ENCODE measurements at regions not wholly inside any gene's neighbourhood (a gene's known extent, or its start where the extent isn't known, plus 50 kb on each side); places are given as distances from the start of the nearest gene placed in this dataset.
"Not testable (repeated sequence)": the region's sequence is repeated elsewhere in the genome, so short reads cannot be mapped to it uniquely, and the experiment has no call there.

DNA sequence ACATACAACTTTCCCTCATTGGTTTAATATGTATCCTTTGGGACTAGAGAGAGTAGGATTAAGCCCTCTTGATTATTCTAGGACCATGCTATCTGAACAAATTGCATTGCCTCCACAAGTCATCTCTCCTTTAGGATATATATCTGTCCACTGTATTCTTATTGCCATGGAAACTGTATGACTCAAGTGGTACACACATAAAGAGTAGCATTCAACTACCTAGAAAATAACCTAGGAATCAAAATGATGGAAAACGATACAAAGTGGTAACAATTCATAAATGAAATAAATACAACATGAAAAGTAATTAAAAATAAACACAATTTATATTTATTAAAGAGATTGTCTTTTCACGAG, 212.1 kb upstream of the P2RY1 start:
- DNase-seq = no peak

DNA sequence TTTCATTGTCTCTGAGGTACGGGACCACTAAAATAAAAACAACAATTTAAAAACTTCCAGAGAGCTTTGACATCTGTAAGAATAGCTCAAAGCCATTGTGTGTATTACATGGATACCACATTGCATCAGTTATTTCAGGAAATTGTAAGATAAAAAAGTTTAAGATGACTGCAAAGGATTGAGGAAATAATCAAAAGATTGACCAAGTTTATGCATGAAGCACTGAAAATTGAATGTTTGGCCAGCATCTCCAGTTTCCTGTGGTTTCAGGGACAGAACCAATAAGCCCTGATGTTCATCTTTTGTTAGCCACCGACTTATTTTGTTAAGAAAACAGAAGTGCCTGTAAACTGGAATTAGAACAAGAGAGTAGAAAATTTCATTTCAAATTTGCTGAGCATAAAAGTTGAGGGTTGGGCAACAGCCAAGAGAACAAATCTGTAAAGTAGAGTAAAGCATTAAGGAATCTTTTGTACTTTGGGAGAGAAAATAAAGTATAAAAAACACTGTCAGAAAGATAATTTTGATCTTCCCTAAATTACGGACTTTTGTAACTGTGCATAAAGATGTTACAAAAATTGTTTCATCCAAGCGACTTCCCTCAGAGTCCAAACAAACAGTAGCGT, 211.5 kb upstream of the P2RY1 start:
- DNase-seq = no peak

DNA sequence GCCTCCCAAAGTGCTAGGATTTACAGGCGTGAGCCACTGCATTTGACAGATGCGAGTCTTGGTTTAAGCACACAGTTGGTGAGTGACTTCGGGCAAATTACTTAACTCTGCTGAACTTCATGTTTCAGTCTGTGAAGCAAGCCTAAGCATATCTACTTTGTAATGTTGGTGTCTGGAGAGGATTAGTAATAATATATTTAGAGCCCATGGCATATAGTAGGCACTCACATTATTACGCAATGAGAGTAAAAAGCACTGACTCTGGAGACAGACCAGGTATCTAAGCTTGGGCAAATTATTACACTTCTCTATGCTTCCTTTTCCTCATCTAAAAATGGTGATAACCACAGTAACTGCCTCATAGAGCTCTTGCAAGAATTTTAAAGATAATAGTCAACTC, 208.7 kb upstream of the P2RY1 start:
- no peak for DNase-seq

DNA sequence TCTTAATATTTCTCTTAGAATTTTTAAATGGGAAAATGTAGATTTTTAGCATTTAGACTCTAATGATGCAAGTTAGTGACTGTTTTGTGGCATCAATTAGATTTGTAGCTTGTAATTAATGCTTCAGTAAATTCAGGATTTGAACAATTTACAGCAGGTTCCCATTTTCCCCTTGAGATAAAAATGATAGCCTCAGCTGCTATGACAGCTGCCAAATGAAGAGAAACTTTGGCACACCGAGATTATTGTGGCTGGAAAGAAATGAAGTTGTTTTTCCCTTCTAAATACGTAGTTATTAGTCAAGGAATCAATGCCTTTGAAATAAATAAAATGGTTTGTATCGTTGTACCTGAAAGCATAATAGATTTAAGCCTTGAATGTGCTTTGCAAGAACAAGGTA, 206.4 kb upstream of the P2RY1 start:
- DNase-seq = no peak

DNA sequence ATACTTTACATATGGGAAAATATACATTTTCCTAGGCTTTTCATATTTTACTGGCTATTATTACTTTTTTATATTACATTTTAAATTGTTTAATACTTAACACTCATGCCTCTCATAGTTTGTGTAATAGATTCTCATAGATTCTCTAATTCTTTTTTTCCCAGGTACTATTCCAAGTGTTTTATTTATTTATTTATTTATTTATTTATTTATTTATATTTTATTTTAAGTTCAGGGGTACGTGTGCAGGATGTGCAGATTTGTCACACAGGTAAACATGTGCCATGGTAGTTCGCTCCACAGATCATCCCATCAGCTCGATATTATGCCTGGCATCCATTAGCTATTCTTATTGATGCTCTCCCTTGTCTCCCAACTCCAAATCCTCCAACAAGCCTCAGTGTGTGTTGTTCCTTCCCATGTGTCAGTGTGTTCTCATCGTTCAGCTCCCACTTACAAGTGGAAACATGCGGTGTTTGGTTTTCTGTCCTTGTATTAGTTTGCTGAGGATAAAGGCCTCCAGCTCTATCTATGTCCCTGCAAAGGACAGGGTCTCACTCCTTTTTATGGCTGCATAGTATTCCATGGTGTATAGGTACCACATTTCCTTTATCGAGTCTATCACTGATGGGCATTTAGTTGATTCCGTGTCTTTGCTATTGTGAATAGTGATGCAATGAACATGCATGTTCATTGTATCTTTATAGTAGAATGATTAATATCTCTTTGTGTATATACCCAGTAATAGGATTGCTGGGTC, 205.4 kb upstream of the P2RY1 start:
- no peak for DNase-seq

DNA sequence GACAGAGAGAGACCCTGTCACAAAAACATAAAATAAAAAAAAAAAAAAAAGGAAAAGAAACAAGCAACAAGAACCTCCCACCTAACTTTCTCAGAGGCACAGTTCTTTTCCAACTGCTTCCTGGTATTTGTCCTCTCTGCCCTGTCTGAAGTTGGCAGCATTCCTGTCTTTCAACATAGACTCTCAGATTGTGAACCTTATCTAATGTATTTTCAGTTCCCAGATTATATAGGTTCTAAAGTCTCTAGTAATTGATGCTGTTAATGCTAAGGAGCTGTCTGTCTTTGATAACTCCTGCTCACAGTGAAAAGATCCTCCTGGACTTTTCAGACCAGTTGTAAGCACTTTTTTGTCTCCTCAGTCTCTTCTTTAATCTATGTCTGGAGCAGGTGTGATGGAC, 199.5 kb upstream of the P2RY1 start:
- DNase-seq = no peak

DNA sequence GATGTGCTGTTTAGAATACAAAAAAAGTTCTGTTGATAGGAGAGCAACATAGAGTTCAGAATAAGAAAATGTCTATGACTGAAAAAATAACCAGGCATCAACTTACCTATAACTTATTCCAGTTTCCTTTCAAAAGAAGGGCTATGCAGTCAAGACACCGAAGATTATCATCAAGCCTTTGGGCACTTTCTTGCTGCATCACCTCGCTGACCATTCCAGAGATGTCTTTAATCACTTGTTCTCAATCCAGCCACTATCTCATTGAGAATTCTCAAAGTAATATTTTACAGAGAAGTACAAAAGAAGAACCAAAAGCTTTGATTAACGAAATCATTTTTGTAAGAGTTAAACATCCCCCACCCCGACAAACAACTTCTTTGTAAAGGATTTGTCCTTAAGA, 198.3 kb upstream of the P2RY1 start:
- DNase-seq = no peak

DNA sequence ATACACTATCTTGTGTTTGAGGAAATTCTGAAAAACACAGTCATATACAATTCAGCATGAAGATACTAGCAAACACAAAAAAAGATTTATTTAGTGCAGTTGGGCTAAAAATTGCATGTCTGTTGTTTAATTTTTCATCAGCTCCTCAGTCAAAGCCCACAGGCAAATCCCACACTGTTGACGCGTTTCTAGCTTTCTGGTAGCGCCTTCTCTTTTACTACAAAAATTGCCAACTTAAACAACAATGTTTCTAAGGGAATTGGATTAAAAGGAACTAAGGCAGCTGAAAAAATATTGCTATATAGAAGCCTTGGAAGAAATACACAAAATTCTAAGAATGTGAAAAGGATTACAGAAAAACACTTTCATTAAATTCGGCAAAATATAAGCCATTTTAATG, 196.7 kb upstream of the P2RY1 start:
- no peak for DNase-seq

DNA sequence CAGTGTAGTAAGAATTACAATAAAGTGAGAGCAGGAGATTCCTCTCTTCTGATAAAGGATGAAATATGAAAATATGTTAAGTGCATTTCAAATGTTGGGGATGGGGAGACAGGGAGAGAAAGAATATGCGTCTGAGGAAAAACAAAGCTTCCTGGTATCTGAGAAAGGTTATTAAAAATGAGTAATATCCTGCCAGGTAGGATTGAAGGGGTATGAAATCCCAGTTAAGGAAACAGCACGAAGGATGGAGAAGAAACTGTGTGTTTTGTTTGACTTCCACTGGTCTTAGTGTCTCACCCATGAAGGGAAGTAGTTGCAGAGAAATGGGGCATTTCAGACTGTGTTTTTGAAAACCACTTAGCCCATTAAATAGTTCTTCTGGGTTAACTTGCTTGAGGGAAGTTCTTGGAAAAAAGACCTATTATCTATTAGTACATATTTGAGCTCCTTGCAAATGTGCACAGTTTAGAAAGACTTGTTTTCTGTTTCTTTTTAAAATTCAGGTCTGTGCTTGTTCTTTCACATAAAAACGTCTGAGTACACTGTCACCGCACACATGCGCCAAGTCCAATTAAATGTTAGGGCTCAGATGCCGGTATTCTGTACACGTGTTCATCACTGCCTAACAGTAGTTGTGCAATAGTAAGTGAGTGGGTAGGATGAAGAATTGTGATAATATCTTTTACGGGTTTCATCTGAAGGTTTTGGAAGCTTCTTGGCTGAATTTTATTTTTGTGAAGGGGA, 196.1 kb upstream of the P2RY1 start:
- no peak for DNase-seq

DNA sequence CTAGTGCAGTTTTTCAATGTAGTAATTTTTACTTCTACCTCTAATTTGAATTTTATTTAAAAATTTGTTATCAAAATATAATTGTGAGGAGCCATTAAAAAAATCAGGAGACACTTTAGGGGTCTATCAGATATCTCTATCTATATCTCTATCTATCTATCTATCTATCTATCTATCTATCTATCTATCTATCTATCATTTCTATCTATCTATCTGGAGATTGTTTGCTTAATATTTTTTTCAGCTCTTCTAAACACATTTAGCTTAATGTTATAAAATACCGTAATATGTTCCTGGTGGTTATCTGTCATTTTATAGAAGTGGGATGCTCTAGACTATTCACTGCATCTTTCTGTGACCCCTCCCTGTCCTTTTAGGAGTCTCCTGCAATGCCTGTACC, 193.7 kb upstream of the P2RY1 start:
- no peak for DNase-seq

DNA sequence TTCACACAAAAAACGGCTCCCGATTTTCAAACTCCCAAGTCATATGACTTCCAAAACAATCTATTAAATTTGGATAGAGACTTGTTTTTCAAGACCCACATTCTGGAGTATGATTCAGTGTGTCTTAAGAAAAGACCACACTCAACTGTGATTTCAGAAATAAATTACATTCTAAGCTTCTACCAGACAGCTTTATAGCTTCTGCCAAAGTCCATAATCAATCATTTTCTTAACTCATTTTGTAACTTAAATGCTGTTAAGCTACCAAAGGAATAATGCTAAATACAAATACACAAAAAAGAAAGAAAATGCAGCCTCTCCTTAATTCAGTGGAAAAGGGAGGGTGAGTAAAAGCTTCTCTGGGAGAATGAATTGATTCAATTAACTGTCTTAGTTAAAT, 192.3 kb upstream of the P2RY1 start:
- no peak for DNase-seq

DNA sequence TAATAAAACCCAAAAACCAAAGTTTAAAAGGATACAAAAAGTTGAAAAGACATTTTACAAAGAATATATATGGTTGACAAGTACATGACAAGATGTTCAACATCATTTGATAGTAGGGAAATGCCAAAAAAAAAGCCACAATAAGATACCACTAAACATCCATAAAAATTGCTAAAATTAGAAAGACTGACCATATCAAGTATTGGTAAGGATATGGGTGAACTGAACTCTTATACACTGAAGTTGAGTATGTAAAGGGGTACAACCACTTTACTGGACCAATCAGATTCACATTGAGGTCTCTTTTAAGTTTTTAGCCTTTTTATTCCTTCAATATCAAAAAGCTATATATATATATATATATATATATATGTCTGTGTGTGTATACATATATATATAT, 190.5 kb upstream of the P2RY1 start:
- DNase-seq = no peak

DNA sequence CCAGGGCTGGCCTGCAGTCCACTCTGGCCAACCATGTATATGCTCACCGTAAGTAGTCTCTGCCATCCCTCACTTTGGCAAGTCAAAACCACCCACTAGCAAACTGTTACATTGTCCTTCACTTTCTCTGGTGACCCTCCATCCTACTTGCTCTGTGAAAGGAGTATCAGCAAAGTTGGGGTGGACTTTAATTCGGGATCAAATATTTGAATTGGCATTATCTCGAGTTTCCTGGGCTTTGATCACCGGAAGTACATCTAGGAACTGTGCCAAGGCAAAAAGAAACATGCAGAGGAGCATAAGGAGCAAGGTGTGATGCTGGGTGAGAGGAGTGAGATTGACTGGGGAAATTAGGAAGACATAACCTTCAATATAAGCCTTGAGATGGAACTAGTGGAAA, 188.9 kb upstream of the P2RY1 start:
- no peak for DNase-seq

DNA sequence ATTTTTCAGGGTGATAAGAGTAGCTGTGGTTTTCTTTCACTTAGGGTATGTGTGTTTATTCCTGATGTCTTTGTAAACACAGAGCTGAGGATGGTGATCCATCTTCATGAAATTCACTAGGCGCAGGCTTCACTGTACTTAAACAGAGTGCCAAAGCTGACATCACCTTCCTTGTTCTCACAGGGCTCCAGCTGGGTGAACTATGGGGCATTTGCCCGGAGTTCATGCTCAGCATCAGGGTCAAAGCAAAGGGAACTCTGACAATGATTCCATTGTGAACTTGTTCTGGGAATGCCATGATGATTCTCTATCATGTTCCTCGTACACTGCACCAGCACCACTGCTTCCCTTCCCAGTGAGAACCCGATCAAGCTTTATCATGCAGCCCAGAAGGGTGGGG, 184.8 kb upstream of the P2RY1 start:
- no peak for DNase-seq

DNA sequence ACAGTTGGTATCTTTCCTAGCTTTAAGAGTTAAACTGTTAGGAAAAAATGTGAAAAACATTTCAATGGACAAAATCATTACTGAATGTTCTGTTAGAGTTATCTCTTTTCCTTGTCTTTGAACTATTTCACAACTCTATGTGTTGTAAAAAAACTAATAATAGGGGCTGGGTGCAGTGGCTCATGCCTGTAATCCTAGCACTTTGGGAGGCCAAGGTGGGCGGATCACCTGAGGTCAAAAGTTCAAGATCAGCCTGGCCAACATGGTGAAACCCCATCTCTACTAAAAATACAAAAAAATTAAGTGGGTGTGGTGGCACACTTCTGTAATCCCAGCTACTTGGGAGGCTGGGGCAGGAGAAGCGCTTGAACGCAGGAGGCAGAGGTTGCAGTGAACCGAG, 184.0 kb upstream of the P2RY1 start:
- DNase-seq = not testable (repeated sequence)

DNA sequence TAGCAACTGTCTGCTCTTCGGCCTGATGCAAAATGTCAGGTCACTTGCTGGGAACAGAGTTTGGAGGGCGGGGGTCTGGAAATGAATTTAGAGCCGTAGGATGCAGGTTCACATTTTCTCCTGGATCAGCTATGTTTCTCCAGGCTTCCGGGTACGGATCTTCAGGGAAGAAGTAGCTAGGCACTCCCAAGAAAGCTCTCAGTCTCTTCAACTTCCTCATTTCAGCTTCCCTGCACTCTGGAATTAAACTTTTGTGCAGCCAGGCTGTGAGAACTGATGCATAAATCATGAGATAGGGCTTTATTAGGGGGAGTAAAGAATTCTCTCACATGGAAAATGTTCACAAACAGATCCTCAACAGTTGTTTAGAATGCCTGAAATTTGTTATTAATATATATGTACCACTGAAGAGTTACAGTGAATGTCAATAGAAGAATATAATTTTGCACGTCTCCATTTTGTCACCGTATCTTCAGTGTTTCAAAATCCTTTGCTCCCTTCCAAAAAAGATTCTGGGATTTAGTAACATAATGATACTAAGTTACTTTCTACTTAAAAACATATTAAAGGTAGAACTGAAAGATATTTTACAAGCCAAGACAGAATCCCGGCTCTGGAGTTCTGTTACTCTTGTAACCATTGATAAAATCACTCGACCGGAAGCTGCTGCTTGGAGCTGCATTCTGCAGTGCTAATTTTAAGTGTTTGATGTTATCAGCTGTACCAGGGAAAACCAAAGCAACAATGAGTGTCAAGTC, 178.5 kb upstream of the P2RY1 start:
- peak in 1 of 5 experiments; percentile 39 for DNase-seq

DNA sequence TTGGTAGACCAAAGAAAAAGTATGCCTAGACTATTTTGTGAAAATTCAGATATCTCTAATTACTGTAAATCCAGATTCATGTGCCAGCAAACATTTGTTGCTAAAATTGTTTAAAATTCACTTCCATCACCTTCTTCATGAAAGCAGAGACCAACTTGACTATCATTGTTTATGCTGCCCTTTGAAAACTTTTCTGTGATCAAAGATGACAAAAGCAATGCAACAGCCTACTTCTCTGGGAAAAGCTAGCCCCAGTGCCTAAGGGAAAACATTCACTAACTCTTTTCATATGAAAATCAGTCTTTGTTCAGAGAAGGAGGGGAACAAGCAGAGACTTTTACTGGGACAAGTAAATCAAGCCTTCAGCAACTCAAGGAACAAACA, 178.0 kb upstream of the P2RY1 start:
- no peak for DNase-seq

DNA sequence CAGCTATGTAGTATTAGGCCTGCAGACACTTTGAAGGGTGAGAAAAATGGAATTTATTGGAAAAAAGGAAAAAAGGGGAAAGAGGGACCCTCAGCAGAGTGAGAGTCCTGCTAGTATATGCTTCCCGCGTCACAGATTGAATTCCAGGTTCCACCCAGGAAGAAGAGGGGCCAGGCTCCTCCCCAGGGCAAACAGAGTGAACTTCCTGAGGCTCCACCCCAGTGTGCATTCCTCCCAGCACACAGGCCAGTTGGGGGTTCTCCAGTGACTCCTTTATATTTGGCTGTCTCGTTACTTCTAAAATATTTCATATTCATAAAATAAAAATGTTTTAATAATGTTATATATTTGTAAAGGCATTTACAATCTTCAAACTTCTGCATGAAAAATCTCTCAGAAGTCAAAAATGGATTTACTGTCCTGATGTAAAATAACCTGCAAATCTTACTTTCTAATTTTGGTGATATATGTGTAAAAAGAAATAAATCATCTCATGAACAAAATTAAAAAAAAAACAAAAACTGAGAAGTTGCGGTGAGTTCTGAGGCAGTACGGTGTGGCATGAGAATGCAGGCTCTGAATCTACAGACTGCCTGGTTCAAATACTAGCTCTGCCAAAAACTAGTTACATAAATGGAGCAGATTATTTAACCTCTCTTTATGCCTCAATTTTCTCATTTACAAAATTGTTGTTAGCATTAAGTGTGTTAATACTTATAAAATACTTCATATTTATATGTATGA, 175.8 kb upstream of the P2RY1 start:
- no peak for DNase-seq

DNA sequence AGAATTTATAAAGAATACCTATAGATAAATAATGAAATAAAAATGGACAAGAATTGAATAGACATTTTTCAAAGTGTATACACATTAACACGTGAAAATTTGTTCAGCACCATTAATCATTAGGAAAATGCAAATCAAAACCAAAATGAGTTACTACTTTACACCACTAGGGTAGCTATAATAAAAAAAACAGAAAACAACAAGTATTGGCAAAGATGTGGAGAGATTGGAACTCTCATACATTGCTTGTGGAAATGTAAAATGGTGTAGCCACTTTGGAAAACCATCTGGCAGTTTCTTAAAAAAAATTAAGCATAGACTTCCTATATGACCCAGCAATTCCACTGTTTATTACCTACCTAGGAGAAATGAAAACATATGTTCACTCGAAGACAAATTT, 172.8 kb upstream of the P2RY1 start:
- no peak for DNase-seq

DNA sequence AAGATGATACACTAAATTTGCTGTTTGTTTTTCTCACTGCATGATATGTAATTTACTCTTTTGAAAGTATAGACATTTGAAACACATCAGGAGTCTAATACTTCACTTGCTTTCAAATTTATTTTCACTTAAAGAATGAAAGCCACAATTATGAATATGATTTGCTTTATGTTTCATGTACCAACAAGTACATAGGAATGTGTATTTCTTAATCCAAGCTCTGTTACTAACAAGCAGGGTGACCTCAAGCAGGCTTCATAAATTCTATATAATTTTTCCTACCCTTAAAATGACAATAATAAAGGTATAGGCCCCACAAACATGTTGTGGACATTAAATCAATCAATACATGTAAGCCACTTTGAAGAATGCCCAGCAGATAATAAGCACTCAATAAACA, 170.2 kb upstream of the P2RY1 start:
- DNase-seq = no peak

DNA sequence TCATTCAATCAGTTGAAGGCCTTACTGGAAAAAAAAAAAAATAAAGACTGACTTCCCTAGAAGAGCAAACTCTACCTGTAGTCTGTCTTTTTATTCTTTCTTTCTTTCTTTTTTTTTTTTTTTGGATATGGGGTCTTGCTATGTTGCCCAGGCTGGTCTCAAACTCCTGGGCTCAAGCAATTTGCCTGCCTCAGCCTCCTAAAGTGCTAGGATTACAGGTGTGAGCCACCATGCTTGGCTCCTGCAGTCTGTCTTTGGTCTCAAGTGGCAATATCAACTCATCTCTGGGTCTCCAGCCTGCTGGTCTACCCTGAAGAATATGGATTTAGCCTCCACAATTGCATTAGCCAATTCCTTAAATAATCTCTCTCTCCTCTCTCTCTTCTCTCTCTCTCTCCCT, 167.7 kb upstream of the P2RY1 start:
- no peak for DNase-seq

DNA sequence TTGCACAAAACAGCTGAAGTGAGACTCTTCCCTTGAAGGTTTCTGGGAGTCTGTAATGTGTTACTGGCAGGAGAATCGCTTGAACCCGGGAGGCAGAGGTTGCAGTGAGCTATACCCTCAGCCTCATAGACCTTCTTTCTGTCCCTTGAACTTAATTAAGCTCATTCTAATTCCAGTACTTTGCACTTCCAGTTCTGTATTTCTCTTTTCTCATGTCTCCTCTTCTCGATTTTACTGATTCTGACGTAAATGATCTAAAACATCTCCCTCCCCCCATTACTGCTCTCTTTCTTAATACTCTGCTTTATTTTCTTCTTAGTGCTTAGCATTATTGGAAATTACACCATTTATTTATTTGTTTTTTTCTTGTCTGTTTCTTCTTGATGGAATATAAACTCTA, 165.4 kb upstream of the P2RY1 start:
- DNase-seq = no peak
